Hepatic stellate cell (primary cell): ENCODE measurements at regions not wholly inside any gene's neighbourhood (a gene's known extent, or its start where the extent isn't known, plus 50 kb on each side); places are given as distances from the start of the nearest gene placed in this dataset.
"Not testable (repeated sequence)": the region's sequence is repeated elsewhere in the genome, so short reads cannot be mapped to it uniquely, and the experiment has no call there.

Source experiments
- DNase-seq: peaks from one replicate; pipeline ENCODE4 v3.0.0; 2011; ENCODE audit warnings: low spot score

DNA sequence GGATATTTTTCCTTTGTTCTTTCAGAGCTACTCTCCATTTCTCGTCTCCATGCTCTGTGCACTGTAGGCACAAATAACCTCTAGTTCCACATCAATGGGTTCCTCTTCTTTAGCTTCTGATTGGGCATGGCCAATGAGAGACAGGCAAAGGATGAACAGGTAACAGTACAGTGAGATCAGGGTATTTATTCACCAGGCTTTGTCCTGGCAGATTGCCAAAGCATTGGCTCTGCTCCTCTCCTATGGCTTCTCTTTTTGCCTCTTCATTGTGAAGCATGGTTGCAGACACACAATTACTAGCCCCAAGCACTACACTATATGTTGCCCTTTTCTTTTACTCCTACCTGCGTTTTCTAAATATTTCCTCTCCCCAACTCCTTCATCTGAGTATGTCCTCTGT lies 215.1 kb upstream of the ARRDC3 start:
- DNase-seq: no peak

DNA sequence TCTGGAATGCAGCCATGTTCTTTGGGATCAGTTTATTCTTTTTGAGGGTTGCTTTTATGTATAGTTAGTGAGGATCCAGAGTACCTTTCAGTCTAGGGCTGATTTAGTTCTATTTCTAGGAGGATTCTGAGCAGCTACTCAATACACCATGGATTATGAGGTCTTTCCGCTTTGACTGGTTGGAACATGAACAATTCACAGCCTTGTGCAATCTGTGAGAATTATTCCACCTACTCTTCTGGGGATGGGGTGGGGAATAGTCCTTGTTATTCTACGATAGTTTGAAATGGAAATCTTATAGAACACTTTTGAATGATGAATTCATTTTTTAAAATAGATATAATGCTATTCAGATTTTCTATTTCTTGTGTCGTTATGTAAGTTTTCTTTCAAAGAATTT lies 212.3 kb upstream of the ARRDC3 start:
- DNase-seq: no peak

DNA sequence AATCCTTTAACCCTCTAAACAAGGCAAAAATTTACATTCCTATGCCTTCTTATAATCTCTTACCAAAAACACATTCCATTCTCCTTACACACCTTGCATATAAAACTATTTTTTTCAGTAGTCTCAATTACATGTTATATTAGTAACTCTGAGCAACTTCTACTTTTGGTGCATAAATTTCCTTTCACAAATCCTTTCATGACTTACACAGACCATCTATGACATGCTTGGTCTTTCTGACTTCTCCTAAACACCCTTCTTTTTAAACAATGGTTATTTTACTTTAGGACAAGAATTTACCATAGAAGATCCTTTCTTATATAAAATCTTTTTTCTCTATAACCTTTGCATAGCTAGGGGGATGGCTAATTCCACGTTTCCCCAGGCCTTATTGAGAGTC lies 208.0 kb upstream of the ARRDC3 start:
- no peak for DNase-seq

DNA sequence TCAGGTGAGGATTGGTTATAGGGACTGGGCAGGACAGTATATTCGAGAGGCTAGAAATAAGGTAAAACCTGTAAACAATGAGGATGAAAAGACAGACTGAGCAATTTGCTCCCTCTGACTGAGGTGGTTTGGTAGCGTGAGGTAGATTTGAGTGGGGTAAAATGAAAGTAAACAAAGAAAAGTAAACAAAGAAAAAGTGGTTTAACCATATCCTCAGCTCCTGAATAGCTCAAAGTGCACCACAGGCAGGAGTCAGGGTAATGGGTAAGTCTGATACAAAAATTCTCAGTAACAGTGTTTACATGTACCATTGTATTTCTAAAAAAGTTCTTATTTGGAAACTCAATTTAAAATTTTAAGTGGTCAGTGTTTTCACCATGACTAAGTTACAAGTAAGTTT lies 203.1 kb upstream of the ARRDC3 start:
- DNase-seq: no peak

DNA sequence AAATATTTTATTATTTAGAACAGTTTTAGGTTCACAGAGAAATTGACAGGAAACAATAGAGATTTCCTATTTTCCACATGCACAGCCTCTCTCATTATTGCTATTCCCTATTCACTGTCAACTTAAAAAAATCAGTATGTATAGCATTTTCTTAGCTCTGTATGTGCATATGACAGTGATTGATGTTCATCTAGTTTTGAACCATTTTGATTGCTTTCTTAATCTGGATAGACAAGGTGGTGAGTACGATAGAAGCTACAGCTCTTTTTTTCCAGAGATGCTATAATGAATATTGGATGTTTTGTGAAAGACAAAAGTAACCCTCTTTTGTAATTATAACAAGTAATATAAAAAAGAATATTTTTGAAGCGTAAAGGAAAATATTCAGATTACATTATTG lies 201.2 kb upstream of the ARRDC3 start:
- DNase-seq: no peak

DNA sequence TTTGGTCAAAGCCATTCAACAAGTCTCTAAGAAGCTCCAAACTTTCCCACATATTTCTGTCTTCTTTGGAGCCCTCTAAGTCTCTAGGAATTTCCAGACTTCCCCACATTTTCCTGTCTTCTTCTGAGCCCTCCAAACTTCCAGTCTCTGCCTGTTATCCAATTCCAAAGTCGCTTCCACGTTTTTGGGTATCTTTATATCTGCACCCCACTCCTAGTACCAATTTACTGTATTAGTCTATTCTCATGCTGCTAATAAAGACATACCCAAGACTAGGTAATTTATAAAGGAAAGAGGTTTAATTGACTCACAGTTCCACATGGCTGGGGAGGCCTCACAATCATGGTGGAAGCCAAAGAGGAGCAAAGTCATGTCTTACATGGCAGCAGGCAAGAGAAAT lies 182.9 kb upstream of the ARRDC3 start:
- DNase-seq: not testable (repeated sequence)

DNA sequence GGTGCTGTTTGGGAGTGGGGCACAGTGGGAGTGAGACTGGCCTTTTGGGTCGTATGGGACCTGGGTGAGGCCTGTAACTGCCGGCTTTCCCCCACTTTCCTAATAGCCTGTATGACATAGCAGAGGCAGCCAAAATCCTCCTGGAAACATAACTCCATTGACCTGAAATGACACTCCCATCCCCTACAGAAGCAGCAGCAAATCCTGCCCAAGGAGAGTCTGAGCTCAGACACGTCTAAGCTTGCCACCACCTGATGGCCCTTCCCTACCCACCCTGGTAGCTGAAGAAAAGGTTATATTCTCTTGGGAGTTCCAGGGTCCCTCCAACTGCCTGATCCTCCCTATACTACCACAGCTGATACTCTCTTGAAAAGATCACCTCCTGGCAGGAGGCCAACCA lies 179.8 kb upstream of the ARRDC3 start:
- no peak for DNase-seq

DNA sequence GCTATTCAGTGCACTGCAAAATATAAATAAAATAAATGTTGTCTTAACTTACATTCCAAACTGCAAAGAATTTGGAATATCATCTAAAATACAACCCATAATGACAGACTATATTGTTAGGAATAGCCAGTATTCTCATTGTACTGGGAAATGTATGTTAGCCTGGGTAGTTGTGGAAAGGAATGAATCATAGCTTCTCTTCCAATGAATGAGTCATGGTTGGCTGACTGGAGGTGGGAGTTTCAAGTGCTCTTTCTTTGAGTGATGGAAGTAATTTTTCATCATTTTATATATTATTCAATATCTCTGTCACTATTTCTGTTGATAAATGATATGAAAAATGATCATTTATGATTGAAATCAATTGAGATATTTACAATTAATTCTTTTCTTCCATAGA lies 158.6 kb upstream of the ARRDC3 start:
- DNase-seq: no peak

DNA sequence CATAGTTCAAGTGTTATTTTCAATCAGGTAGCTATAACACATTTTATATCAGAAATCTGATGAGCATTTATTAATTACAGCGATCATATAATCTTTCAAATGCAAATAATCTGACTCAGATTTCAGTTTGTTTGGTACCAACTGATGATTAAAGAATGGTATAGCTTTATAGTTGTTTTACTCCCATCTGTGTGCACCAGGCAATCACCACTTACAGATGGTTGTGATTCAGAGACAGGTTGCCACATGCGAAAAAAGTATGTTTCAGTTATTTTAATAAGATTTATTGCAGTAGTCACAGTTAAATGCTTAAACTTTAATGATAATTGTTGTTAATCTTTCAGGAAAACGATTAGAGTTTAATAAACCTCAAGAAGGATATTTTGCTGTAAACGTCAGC lies 155.1 kb upstream of the ARRDC3 start:
- no peak for DNase-seq

DNA sequence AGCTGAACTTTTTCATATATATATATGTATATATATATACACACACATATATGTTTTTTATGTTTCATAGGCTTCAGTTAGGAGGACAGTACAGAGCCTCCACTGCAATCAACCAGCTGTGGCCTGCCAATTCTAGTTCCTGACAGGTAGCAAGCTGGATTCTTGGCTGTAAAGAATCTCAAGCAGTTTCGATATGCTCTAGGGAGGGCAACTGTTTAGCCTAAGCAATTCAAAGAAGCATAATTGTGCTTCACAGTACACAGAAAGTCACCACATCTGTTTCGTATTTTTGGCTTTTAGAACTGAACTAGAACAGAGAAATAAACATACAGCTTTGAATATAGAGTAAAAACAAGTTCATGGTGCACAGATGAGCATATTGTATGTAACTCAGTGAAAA lies 152.4 kb upstream of the ARRDC3 start:
- no peak for DNase-seq

DNA sequence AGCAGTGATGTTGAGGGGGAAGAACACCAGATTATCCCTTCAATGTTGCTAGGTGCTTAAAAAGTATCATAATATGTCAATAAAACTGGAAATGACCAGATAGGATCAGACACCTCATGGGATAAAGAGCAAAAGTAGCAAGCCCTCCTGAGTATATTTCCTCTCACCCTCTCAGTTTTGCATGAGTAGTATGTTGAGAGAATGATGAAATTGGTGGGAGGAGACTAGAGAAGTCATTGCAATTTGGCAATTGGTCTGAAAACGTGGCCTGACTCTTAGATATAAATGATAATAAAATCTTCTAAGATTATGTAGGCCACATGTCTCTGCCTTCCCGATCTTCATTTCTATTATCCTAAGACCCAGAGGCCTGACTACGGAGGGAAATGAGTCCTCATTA lies 151.2 kb upstream of the ARRDC3 start:
- no peak for DNase-seq

DNA sequence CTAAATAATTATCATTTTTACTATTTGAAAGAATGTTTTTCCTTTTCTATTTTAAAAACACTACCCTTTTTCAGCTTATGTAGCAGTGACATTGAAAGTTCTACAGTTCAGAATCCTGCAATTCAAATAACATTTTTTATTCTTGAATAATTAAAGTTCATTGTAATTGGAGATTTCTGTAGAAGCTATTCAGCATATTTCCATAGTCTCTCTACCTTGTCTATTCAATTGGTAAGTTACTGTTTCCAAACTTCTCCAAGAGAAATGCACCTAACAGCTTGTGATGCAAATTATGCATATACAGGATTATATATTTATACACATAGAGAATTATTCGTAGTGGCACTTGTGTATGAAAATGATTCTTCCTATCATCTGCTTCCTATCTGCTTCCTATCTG lies 149.7 kb upstream of the ARRDC3 start:
- no peak for DNase-seq

DNA sequence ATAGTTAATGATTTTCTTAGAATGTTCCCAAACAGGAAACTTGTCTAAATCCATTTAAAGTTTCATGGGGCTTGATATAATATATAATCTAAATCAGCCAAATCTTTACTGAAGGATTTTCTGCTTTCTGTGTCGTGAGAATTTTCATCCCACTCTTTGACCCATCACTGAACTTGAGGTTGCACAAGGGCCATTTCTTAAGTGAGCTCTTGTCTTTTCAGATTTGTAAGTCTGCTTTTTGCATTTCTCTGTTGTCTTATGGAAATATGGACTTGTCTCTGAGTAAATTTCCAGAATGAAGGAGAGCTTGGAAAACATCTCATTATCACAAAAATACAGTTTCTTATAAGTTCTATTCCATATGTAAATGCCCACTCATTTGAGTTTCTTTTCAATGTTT lies 149.2 kb upstream of the ARRDC3 start:
- DNase-seq: no peak

DNA sequence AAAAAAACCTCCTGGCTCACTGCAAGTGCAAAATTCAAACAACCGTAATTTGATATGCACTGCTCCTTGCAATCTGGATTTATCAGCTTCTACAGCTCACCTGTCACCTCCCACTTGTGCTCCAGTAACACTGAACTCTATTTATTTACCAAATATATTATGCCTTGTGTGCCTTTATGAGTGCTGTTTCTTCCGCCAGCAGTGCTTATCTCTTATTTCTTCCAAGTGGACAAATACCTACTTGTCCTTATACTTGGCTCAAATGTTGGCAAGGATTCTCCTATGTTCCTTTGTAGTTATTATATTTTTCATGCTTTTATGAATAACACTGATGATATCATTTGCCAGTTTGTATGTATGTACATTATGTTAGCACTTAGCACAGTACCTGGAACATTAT lies 145.7 kb upstream of the ARRDC3 start:
- DNase-seq: no peak

DNA sequence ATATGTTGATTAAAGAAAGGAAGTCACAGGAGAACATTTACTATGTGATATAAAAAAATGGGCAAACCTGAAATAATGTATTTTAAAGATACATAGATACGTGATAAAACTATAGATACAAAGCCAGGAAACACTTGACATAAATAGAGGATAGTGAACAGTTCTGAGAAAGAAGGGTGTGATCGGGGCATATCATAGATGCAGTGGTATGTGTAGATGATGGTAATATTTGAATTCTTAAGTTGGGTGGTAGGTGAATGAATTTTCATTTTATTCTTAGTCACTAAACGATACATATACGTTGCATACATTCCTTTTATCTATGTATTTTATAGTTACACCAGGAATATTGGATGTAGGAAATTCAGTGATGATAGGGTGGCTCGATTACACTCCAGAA lies 138.7 kb upstream of the ARRDC3 start:
- no peak for DNase-seq

DNA sequence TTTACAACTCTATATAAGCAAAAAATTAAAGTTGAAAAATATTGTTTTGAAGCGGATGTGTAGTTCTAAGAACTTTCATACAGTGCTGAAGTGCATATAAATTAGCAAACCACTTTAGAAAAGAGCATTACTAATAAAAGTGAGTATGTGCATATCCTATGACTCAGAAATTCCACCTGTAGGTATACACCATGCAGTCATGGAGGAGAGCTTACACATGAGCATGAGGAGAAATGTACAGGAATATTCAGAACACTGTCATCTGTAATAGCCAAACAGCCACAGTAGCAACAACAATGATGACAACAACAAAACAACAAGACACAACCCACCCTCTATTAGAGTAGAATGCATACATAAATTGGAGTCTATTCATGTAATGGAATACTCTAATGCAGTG lies 138.2 kb upstream of the ARRDC3 start:
- no peak for DNase-seq

DNA sequence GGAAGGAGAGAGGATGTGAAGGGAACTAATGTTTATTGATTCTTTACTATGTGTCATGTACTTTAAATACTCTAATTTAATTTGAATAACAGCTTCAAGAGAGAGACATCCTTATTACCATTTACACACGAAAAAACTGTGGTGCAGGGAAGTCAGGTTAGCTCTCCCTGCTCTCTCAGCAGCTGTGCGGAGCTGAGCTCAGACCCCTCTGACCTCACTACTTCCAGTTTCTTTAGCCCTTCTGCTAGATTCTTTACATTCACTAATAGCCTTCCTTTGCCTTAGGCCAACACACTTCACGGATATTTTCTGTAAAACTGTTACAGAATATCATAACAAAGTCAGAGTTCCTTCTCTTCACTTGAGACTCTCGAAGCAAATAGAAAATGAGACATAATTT lies 131.3 kb upstream of the ARRDC3 start:
- DNase-seq: no peak

DNA sequence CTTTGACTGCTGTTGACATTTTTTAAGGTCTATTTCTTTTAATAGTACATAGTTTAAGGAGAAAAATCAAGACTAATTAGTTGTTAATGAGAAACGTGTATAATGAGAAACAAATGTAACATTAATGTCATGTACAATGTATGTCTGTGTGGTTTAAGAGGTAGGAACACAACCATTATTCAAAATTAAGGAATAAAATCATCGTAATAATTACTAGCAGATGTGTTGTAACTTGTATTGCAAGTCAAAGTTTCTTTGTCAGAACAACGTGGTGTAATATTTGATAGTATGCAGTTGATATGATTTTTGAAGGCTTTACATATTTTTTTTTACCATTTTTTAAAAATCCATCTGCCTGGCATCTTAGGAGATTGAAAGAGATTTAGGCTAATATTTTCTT lies 120.2 kb upstream of the ARRDC3 start:
- DNase-seq: no peak

DNA sequence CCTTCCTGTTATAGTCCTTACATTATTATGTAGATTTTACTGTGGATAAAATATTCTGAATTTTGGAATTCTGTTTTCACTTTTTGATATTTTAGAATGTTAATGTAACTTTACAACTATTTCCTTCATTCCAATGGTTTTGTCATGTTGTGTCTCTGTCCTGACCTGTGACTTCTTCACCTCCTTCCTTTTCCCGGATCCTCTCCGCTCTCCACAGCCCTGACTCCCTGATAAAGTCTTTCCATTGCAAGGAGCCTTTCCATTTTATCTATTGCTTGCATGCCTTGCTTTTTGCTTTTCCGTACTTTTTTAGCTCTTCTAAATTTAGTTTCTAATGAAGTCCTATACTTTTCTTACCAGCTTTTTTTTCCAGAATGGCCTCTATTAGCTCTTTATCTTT lies 117.6 kb upstream of the ARRDC3 start:
- no peak for DNase-seq

DNA sequence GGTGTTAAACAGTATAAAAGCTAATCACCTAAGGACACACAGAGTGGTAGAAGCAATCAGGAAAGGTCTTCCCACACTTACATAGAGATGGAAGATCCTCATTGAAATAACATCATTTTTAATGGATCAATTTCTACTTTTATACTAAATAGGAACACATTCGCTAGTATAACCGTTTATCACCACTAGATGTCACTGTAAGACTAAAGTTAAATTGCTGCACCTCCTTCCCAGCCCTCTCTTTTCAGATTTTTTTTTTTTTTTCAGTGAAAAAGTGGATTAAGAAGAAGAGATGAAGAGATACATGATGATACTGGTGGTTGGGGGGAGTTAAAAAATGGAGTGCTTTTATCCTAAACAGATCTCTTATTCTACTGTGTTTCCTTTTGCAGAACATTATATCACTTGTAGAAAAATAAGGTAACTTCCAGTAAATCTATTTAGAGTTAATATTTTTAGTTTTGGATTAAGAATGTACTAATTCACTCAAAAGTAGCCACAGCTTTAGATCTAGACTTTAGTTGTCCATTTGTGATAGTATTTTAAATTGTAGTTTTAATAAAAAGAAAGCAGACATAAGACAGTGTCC lies 116.9 kb upstream of the ARRDC3 start:
- peak; percentile 17 for DNase-seq

DNA sequence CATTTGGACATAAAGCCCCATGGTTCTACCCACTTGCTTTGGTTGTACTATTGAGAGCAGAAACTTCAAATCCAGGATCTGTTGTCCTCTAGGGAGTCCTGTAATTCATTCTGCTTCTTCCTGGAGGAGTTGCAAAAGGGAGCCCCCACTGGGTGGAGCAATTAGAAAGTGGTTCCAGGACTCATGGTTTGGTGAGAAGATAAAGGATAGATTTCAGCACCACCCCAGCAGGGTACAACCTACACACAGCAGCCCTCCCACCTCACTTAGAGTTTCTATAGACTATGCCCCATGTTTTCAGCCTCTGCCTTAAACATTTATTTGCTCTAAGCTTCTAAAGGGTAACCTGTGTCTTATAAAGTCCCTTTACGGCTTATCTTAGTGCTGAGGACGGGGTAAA lies 112.6 kb upstream of the ARRDC3 start:
- DNase-seq: no peak

DNA sequence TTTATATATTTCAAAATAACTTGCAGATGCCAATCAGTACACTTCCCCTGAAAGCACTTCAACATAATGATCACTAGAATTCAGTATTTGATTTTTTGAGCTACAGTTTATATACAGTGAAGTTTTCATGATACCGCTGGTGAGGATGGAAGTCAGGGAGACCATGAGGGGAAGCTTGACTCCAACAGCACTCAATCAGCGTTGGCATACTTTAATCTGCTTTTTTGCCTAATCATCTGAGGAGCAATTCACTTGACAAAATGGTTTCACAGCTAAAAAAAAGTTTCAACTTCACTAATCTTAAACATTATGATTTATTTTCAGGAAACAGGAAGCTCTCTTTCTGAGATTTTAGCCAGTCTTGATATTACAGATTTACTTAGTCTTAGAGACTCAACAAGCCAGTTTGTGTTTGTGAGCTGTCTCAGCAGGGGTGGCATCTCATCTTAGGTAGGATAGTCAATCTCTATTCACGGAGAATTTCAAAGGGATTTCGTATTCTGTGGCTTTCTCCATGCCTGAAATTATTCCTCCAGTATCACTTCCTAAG lies 111.4 kb upstream of the ARRDC3 start:
- DNase-seq: no peak

DNA sequence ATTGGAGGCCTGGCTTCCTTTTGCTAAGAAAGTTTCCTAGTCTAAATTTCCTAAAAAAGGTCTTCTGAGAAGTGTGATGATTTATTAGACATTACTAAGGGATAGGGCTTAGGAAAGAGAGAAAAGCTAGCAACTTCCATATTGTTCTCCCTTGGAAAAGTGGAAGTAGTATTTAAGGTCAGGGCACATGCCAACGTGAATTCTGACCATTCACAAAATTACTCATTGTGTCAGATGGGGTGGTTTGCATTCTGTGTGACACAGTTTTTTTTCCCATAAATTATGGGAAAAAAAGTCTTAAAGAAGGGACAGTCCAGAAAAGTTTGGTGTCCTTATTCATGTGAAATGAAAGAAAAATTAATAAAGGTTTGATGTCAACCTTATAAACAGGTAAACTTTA lies 110.0 kb upstream of the ARRDC3 start:
- no peak for DNase-seq

DNA sequence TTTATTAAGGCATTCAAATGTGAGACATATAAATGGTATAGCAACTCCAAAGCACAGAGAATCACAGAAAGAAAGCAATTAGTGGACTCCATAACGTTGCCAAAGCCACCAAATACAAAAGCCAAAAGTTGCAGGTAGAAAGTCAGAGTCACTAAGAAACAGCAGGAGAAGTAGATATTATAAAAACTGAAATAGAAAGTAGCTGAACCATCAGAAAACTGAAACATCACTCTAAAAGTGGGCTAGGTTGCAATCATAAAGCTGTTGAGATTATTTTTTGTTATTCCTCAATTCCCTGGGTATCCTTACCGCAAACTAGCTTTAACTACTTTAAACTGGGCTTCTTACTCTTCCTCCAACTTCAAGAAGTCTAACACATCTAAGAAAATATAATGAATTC lies 108.1 kb upstream of the ARRDC3 start:
- no peak for DNase-seq

DNA sequence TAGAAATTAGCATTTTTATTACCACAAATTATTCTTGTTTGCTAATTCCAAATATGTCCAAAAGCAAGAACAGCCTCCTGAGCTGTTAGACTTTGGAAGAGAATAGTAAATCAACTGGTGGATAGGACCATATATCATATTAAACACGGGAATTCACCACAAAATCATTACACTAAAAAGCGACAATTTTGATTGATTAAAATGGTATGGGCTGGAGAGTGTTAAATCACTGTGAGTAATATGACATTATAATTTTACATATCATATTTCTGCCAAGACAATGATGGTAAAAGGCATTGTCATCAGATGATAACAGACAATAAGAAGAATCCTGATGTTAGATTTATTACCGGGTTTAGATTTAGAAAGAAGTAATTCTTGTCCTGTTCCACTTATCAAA lies 107.2 kb upstream of the ARRDC3 start:
- DNase-seq: no peak
